ENCODE measurements at regions not wholly inside any gene's neighbourhood (a gene's known extent, or its start where the extent isn't known, plus 50 kb on each side); places are given as distances from the start of the nearest gene placed in this dataset.

GRCh38 chr4:114317564-114317963, 281.0 kb upstream of the UGT8 start:
- WGBS, 2 donors (ENCODE audit: low coverage in 1 of 2): 71 to 79% methylated on average over 2 of the region's 2 CpGs
- in situ Hi-C loops (cut with MboI; ENCODE audit: low pct_ligation_motif_present in 1 of 4, low pct_unique_long_range_greater_than_20kb in 1 of 4, low sequenced_read_pairs in 3 of 4) (no loop called here), intact Hi-C loops (cut with DNase I; ENCODE audit: low total_unique reads) (no loop called here)
- no peak for DNase-seq
- Histone ChIP-seq H3K27ac (no peak overlapping the region), H3K27me3 (no peaks in the 10 kb centered on the region), H3K9me3 (peaks cover 0 to 3% of the 10 kb centered on the region in 2 donors), H3K4me1 (no peaks in the 10 kb centered on the region), H3K36me3 (no peaks in the 10 kb centered on the region), H3K4me3 (no peak overlapping the region)
- TF ChIP-seq POLR2A (IDR thresholded peaks at IDR 0.05) (no peak), CTCF (IDR thresholded peaks at IDR 0.05) (no peak), EP300 (IDR thresholded peaks at IDR 0.05; ENCODE audit: low read depth) (no peak), POLR2AphosphoS5 (IDR thresholded peaks at IDR 0.05) (no peak)

- H3K27me3 ChIP-seq: no peaks in the 10 kb centered on the region
- no peaks in the 10 kb centered on the region for H3K36me3 ChIP-seq
- peak overlapping the region in 1 of 4 donors; percentile 4 for H3K27ac ChIP-seq
- H3K4me1 ChIP-seq: no peaks in the 10 kb centered on the region
- TF ChIP-seq CTCF (IDR thresholded peaks at IDR 0.05) (no peak), EP300 (IDR thresholded peaks at IDR 0.05; ENCODE audit: low read depth) (no peak), POLR2AphosphoS5 (IDR thresholded peaks at IDR 0.05) (no peak), POLR2A (IDR thresholded peaks at IDR 0.05) (no peak)
- DNase-seq: no peak
- peaks cover 0 to 3% of the 10 kb centered on the region in 2 donors for H3K9me3 ChIP-seq
- intact Hi-C loops (cut with DNase I; ENCODE audit: low total_unique reads): no loop called here
- H3K4me3 ChIP-seq: no peak overlapping the region
- in situ Hi-C loops (cut with MboI; ENCODE audit: low pct_ligation_motif_present in 1 of 4, low pct_unique_long_range_greater_than_20kb in 1 of 4, low sequenced_read_pairs in 3 of 4): no loop called here
Observed at GRCh38 chr4:114318309-114318708, 280.3 kb upstream of the UGT8 start.

DNA sequence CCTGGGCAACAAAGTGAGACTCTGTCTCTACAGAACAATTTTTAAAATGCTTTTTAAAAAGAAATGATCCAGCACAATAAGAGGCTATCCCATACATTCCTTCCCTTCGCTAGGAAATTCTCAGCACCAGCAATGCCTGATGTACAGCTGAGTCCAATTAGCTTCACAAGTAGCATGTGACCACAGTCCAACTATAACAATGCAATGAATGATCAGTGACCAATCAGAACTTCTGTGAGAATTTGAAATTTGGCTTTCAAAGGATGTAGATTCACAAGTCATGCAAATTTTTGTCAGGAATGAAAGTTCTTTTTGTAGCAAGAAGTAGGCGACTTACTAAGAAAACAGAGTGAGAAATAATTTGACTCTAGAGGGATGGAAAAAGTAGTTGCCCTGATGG, 278.5 kb upstream of the UGT8 start:
- H3K36me3 ChIP-seq: no peaks in the 10 kb centered on the region
- H3K9me3 ChIP-seq: no peaks in the 10 kb centered on the region
- H3K4me1 ChIP-seq: no peaks in the 10 kb centered on the region
- no peak overlapping the region for H3K27ac ChIP-seq
- intact Hi-C loops (cut with DNase I; ENCODE audit: low total_unique reads): no loop called here
- TF ChIP-seq POLR2AphosphoS5 (IDR thresholded peaks at IDR 0.05) (no peak), POLR2A (IDR thresholded peaks at IDR 0.05) (no peak), CTCF (IDR thresholded peaks at IDR 0.05) (no peak), EP300 (IDR thresholded peaks at IDR 0.05; ENCODE audit: low read depth) (no peak)
- DNase-seq: no peak
- 81 to 84% methylated on average over 2 of the region's 2 CpGs for WGBS, 2 donors (ENCODE audit: low coverage in 1 of 2)
- H3K27me3 ChIP-seq: no peaks in the 10 kb centered on the region
- no peak overlapping the region for H3K4me3 ChIP-seq
- in situ Hi-C loops (cut with MboI; ENCODE audit: low pct_ligation_motif_present in 1 of 4, low pct_unique_long_range_greater_than_20kb in 1 of 4, low sequenced_read_pairs in 3 of 4): no loop called here

DNA sequence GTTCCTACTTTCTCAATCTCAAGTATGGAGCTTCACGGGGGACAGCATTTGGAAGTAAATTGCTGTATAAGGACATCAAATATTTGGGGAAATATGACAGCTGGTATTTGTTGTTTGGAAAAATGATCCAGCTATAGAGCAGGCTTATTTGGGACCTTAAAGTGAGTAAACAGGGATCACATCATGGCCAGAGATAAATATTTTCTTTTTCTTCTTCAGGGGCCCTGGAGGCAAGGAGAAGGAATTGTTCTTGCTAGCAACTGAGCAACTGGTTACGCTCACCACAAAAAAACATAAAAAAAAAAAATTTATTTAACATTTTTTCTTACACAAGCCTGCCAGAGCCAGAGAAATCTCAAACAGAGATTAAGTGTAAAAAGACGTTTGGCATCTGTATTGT, 277.2 kb upstream of the UGT8 start:
- H3K27me3 ChIP-seq: no peaks in the 10 kb centered on the region
- H3K9me3 ChIP-seq: no peaks in the 10 kb centered on the region
- no peaks in the 10 kb centered on the region for H3K36me3 ChIP-seq
- WGBS, 2 donors (ENCODE audit: low coverage in 1 of 2): 78 to 79% methylated on average over 2 to 3 of the region's 3 CpGs
- intact Hi-C loops (cut with DNase I; ENCODE audit: low total_unique reads): no loop called here
- no peak overlapping the region for H3K27ac ChIP-seq
- no peaks in the 10 kb centered on the region for H3K4me1 ChIP-seq
- no peak for TF ChIP-seq POLR2A (IDR thresholded peaks at IDR 0.05)
- no peak overlapping the region for H3K4me3 ChIP-seq
- in situ Hi-C loops (cut with MboI; ENCODE audit: low pct_ligation_motif_present in 1 of 4, low pct_unique_long_range_greater_than_20kb in 1 of 4, low sequenced_read_pairs in 3 of 4): no loop called here
- no peak for DNase-seq

- intact Hi-C loops (cut with DNase I; ENCODE audit: low total_unique reads) (no loop called here), in situ Hi-C loops (cut with MboI; ENCODE audit: low pct_ligation_motif_present in 1 of 4, low pct_unique_long_range_greater_than_20kb in 1 of 4, low sequenced_read_pairs in 3 of 4) (no loop called here)
- H3K27ac ChIP-seq: no peak overlapping the region
- H3K4me3 ChIP-seq: no peak overlapping the region
- no peaks in the 10 kb centered on the region for H3K36me3 ChIP-seq
- TF ChIP-seq POLR2A (IDR thresholded peaks at IDR 0.05): no peak
- no peak for TF ChIP-seq CTCF (IDR thresholded peaks at IDR 0.05)
- TF ChIP-seq EP300 (IDR thresholded peaks at IDR 0.05; ENCODE audit: low read depth): no peak
- TF ChIP-seq POLR2AphosphoS5 (IDR thresholded peaks at IDR 0.05): no peak
- no peak for DNase-seq
- no peaks in the 10 kb centered on the region for H3K27me3 ChIP-seq
- 29 to 100% methylated on average over 1 to 3 of the region's 3 CpGs for WGBS, 2 donors (ENCODE audit: low coverage in 1 of 2)
- no peaks in the 10 kb centered on the region for H3K9me3 ChIP-seq
- H3K4me1 ChIP-seq: no peaks in the 10 kb centered on the region
Observed at GRCh38 chr4:114323841-114324240, 274.8 kb upstream of the UGT8 start.

Measured in transverse colon (tissue), 4 donors.